Testis (tissue), 2 donors: ENCODE measurements at regions not wholly inside any gene's neighbourhood (a gene's known extent, or its start where the extent isn't known, plus 50 kb on each side); places are given as distances from the start of the nearest gene placed in this dataset.

ENCODE experiments used
- DNase-seq: peaks from one replicate; pipeline ENCODE4 v3.0.0-alpha.2; 2019
- H3K27ac ChIP-seq, 2 donors: fragments of 200-600 bp; sonication (generic); one replicate each; pipeline ENCODE4 v1.5.1; 2019
- H3K27me3 ChIP-seq: fragments of 200-600 bp; sonication (generic); one replicate; pipeline ENCODE4 v1.5.1; 2019
- H3K36me3 ChIP-seq: fragments of 200-600 bp; sonication (generic); one replicate; pipeline ENCODE4 v1.5.1; 2017; ENCODE audit warnings: low read depth; ENCODE audit errors: missing control alignments
- H3K4me1 ChIP-seq: fragments of 200-600 bp; sonication (generic); one replicate; pipeline ENCODE4 v1.5.1; 2019
- H3K4me3 ChIP-seq, 2 donors: fragments of 200-600 bp; sonication (generic); one replicate each; pipeline ENCODE4 v1.5.1; 2017 to 2019
- H3K9me3 ChIP-seq: fragments of 200-600 bp; sonication (generic); one replicate; pipeline ENCODE4 v1.5.1; 2017
- CTCF ChIP-seq, 3 experiments: fragments of 450-650 bp in 2 of 3; fragments of 200-600 bp in 1 of 3; sonication (generic) in 1 of 3; IDR thresholded peaks; one replicate each; pipeline ENCODE4 v1.5.1; 2016 to 2019; ENCODE audit warnings: antibody characterized with exemption in 3 of 3, mild to moderate bottlenecking in 2 of 3, moderate library complexity in 1 of 3
- POLR2A ChIP-seq: fragments of 450-650 bp; IDR thresholded peaks from one replicate; pipeline ENCODE4 v1.6.1; 2017; ENCODE audit warnings: antibody characterized with exemption, mild to moderate bottlenecking, moderate library complexity
- WGBS, 2 donors: methylation state at CpG; one replicate each; pipeline ENCODE4 v1.1.5; 2018; 5-methylcytosine and 5-hydroxymethylcytosine counted together
- intact Hi-C: fragments of 100-400 bp; cut with DNase I; formaldehyde crosslinking; loops from one replicate; pipeline ENCODE4 v1.15.1; 2023; ENCODE audit warnings: low total_unique reads

GRCh38 chr1:198001776-198002408, 84.7 kb downstream of the LHX9 start:
- intact Hi-C loops = no loop called here
- Histone ChIP-seq H3K4me1 (no peaks in the 10 kb centered on the region), H3K27ac (no peak overlapping the region), H3K4me3 (no peak overlapping the region), H3K36me3 (no peaks in the 10 kb centered on the region), H3K27me3 (no peaks in the 10 kb centered on the region), H3K9me3 (no peaks in the 10 kb centered on the region)
- TF ChIP-seq POLR2A = no peak
- TF ChIP-seq CTCF (IDR thresholded peaks at IDR 0.05) = no peak
- 54 to 70% methylated on average over 3 of the region's 3 CpGs for WGBS, 2 donors
- DNase-seq = no peak

- 87 to 94% methylated on average over 2 of the region's 2 CpGs for WGBS, 2 donors
- DNase-seq = no peak
Measured at GRCh38 chr1:198003468-198003867, 86.3 kb downstream of the LHX9 start.

GRCh38 chr1:198007011-198007410, 89.8 kb downstream of the LHX9 start:
- Histone ChIP-seq H3K36me3 (no peaks in the 10 kb centered on the region), H3K27me3 (no peaks in the 10 kb centered on the region), H3K27ac (no peak overlapping the region), H3K4me3 (no peak overlapping the region), H3K9me3 (no peaks in the 10 kb centered on the region), H3K4me1 (no peaks in the 10 kb centered on the region)
- no peak for DNase-seq
- TF ChIP-seq POLR2A = no peak
- TF ChIP-seq CTCF (IDR thresholded peaks at IDR 0.05) = no peak
- intact Hi-C loops = no loop called here
- 91 to 97% methylated on average over 1 of the region's 1 CpG for WGBS, 2 donors

More at GRCh38 chr1:198003468-198003867, 86.3 kb downstream of the LHX9 start:
- no peak overlapping the region for H3K4me3 ChIP-seq
- no peaks in the 10 kb centered on the region for H3K27me3 ChIP-seq
- no peaks in the 10 kb centered on the region for H3K36me3 ChIP-seq
- no peaks in the 10 kb centered on the region for H3K9me3 ChIP-seq
- H3K27ac ChIP-seq = no peak overlapping the region
- intact Hi-C loops = no loop called here
- no peaks in the 10 kb centered on the region for H3K4me1 ChIP-seq
- TF ChIP-seq POLR2A (no peak), CTCF (IDR thresholded peaks at IDR 0.05) (no peak)

DNA sequence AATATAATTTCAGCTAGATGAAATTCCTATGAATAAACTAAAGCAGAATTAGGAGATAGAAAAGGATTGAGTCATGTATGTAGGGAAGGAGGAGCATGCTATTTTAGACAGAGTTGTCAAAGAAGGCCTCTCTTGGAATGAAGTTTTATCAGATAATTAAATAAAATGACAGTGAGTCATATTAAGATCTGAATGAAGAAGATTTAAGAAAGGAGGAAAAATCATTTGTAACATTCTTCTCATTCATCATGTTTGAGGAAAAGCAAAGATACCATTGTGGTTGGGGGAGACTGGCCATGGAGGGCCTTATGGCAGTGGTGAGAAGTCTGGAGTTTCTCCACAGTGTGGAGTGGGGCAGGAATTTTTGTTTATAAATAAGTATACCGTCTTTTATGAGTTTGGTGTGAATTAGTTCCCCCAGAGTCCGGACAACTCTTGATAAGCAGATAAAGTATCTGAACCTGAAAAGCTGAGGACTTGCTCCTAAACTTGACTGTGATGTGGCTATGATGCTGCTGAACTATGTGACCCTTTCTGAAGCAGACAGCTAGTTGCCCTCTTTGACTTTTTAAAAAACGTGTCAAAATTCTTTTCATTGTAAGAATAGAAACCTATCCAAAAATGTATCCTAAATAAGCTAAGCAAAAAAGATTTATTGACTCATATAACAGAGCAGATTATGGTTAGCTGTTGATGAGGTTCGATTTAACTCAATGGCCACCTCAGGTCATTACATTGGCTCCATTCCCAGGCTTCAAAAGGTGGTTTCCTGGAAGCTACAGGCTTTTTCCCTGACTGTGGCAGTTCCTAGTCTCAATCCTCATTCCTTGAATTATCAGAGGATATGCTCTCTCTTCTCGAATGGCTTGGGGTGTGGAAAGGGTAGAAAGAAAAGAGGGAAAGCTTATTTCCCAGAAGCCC, 90.8 kb downstream of the LHX9 start:
- no peaks in the 10 kb centered on the region for H3K27me3 ChIP-seq
- TF ChIP-seq CTCF (IDR thresholded peaks at IDR 0.05) (no peak), POLR2A (no peak)
- no peaks in the 10 kb centered on the region for H3K36me3 ChIP-seq
- H3K4me1 ChIP-seq = no peaks in the 10 kb centered on the region
- intact Hi-C loops = no loop called here
- H3K4me3 ChIP-seq = no peak overlapping the region
- no peak for DNase-seq
- 67 to 74% methylated on average over 5 of the region's 5 CpGs for WGBS, 2 donors
- no peaks in the 10 kb centered on the region for H3K9me3 ChIP-seq
- H3K27ac ChIP-seq = no peak overlapping the region
